ENCODE measurements at regions not wholly inside any gene's neighbourhood (a gene's known extent, or its start where the extent isn't known, plus 50 kb on each side); places are given as distances from the start of the nearest gene placed in this dataset.

DNA sequence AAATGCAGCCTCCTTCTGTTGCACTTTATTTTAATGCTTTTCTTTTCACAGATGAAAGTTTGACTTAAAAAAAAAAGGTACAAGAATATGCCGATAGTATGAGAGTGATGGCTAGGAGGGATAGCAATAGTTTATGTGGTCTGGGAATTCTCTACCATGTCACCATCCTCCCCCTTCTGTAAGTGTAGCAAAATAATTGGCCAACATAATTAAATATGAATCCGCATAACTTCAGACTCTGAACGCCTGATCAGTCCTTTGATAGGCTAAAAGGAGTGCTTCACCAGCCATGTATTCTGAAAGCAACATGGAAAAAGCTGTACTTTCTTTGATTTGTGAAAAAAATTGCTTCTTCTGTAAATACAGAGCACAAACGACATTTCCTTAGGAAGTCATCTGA is 95.7 kb upstream of the TTC29 start:
- no peaks in the 10 kb centered on the region for H3K79me1 ChIP-seq (ENCODE audit: insufficient read depth, low read depth, low read length, poor library complexity, severe bottlenecking)

More for the DNA sequence above, 95.7 kb upstream of the TTC29 start:
- Histone ChIP-seq H2AK5ac (ENCODE audit: insufficient read length, low read length) (no peak overlapping the region), H3K4me1 (ENCODE audit: insufficient read depth, low read length) (no peaks in the 10 kb centered on the region), H2BK12ac (ENCODE audit: insufficient read length, low read depth, low read length) (no peak overlapping the region), H3K4me2 (ENCODE audit: insufficient read depth, insufficient read length, low read length) (no peak overlapping the region), H4K5ac (ENCODE audit: insufficient read length, low read depth, low read length) (no peak overlapping the region), H4K91ac (ENCODE audit: insufficient read length, low read depth, low read length) (no peak overlapping the region), H3K79me2 (ENCODE audit: insufficient read depth, low read length) (no peaks in the 10 kb centered on the region), H3K9me3 (ENCODE audit: control insufficient read depth, low read depth, low read length) (no peaks in the 10 kb centered on the region), H2BK5ac (ENCODE audit: insufficient read length, low read length) (no peak overlapping the region), H2AFZ (ENCODE audit: low read length) (no peak overlapping the region), H3K4ac (ENCODE audit: low read depth, low read length) (no peak overlapping the region), H3K56ac (ENCODE audit: insufficient read length, low read depth, low read length) (no peak overlapping the region), H3K23ac (ENCODE audit: insufficient read length, low read depth, low read length) (no peak overlapping the region), H3K18ac (ENCODE audit: insufficient read length, low read depth, low read length) (no peak overlapping the region), H2BK15ac (ENCODE audit: low read depth, low read length) (no peak overlapping the region), H3T11ph (ENCODE audit: low read length) (no peak overlapping the region), H4K8ac (replicated peaks; ENCODE audit: insufficient read length, low read depth, low read length) (no peak overlapping the region), H2BK20ac (ENCODE audit: low read depth, low read length, poor library complexity, severe bottlenecking) (no peak overlapping the region), H3K27ac (ENCODE audit: insufficient read length, low read depth, low read length) (no peak overlapping the region), H3K23me2 (ENCODE audit: insufficient read length, low read depth, low read length, poor library complexity, severe bottlenecking) (no peaks in the 10 kb centered on the region), H3K27me3 (ENCODE audit: insufficient read depth, low read length) (no peaks in the 10 kb centered on the region), H3K14ac (ENCODE audit: insufficient read depth, low read length) (no peak overlapping the region), H3K9ac (ENCODE audit: extremely low read depth, insufficient read length, low read length) (no peak overlapping the region), H2BK120ac (ENCODE audit: low read depth, low read length, poor library complexity, severe bottlenecking) (no peak overlapping the region), H4K20me1 (ENCODE audit: control insufficient read depth, insufficient read depth, insufficient read length) (no peaks in the 10 kb centered on the region)
- H3K4me3 Mint-ChIP-seq, result no peak overlapping the region
- H3K27me3 Mint-ChIP-seq (ENCODE audit: low read depth), result no peaks in the 10 kb centered on the region
- H3K36me3 Mint-ChIP-seq (ENCODE audit: insufficient read depth in 1 of 3, low read depth in 3 of 3), result no peaks in the 10 kb centered on the region
- no peaks in the 10 kb centered on the region for H3K4me1 Mint-ChIP-seq
- no peak for TF ChIP-seq CTCF (conservative IDR thresholded peaks at IDR 0.05)
- DNase-seq, result no peak
- WGBS (ENCODE audit: extremely low coverage, insufficient read length, low lambda C conversion rate), result no CpG with 5 or more reads among the region's 4 CpGs
- no peak overlapping the region for H3K27ac Mint-ChIP-seq
- H3K9me3 Mint-ChIP-seq, result no peaks in the 10 kb centered on the region

All from H9 (cell line).